DOHH2 (cell line): ENCODE measurements at regions not wholly inside any gene's neighbourhood (a gene's known extent, or its start where the extent isn't known, plus 50 kb on each side); places are given as distances from the start of the nearest gene placed in this dataset.
"Not testable (repeated sequence)": the region's sequence is repeated elsewhere in the genome, so short reads cannot be mapped to it uniquely, and the experiment has no call there.

Source experiments
- H3F3A ChIP-seq: fragments of 200-600 bp; sonication (generic), shearing (Covaris generic); 2 replicates; pipeline ENCODE4 v1.6.0; 2016; ENCODE audit warnings: antibody characterized with exemption, mild to moderate bottlenecking; ENCODE audit not compliant: control insufficient read depth, insufficient read depth
- H3K27ac ChIP-seq: fragments of 200-600 bp; sonication (generic); 2 replicates; pipeline ENCODE4 v1.5.1; 2014; ENCODE audit warnings: low read depth, mild to moderate bottlenecking, low read length, moderate library complexity
- H3K27me3 ChIP-seq: fragments of 200-600 bp; sonication (generic); 2 replicates; pipeline ENCODE4 v1.6.1; 2014; ENCODE audit warnings: mild to moderate bottlenecking, low read length, mixed read lengths; ENCODE audit not compliant: control insufficient read depth
- H3K36me3 ChIP-seq: fragments of 200-600 bp; sonication (generic); 2 replicates; pipeline ENCODE4 v1.6.1; 2014; ENCODE audit warnings: mild to moderate bottlenecking, low read length, moderate library complexity, mixed read lengths; ENCODE audit not compliant: control insufficient read depth
- H3K4me1 ChIP-seq: fragments of 200-600 bp; sonication (generic); 2 replicates; pipeline ENCODE4 v1.6.1; 2014; ENCODE audit warnings: mild to moderate bottlenecking, low read length, mixed read lengths; ENCODE audit not compliant: control insufficient read depth
- H3K4me2 ChIP-seq: fragments of 200-600 bp; sonication (generic); 2 replicates; pipeline ENCODE4 v1.6.0; 2014; ENCODE audit warnings: mild to moderate bottlenecking, low read length, moderate library complexity
- H3K4me3 ChIP-seq: fragments of 200-600 bp; sonication (generic); 2 replicates; pipeline ENCODE4 v1.5.1; 2014; ENCODE audit warnings: mild to moderate bottlenecking, low read length, mixed read lengths
- H3K79me2 ChIP-seq: fragments of 200-600 bp; sonication (generic); 2 replicates; pipeline ENCODE4 v1.6.1; 2014; ENCODE audit warnings: mild to moderate bottlenecking, low read length, mixed read lengths; ENCODE audit not compliant: control insufficient read depth
- H3K9me2 ChIP-seq: fragments of 200-600 bp; sonication (generic); replicated peaks from 2 replicates; pipeline ENCODE4 v1.6.1; 2014; ENCODE audit warnings: mild to moderate bottlenecking, low read length, mixed read lengths; ENCODE audit not compliant: control insufficient read depth
- H3K9me3 ChIP-seq: fragments of 200-600 bp; sonication (generic); 2 replicates; pipeline ENCODE4 v1.6.1; 2014; ENCODE audit warnings: antibody characterized with exemption, low read length, mixed read lengths; ENCODE audit not compliant: control insufficient read depth, insufficient read depth
- H4K20me1 ChIP-seq: fragments of 200-600 bp; sonication (generic); 2 replicates; pipeline ENCODE4 v1.6.0; 2014; ENCODE audit warnings: low read depth, mild to moderate bottlenecking, antibody characterized with exemption, low read length, moderate library complexity; ENCODE audit not compliant: control insufficient read depth, insufficient read depth
- CTCF ChIP-seq: fragments of 200-600 bp; sonication (generic); IDR thresholded peaks from one replicate; pipeline ENCODE4 v1.5.1; 2014; ENCODE audit warnings: antibody characterized with exemption, mild to moderate bottlenecking, low read depth, low read length; ENCODE audit not compliant: poor library complexity, severe bottlenecking
- EZH2phosphoT487 ChIP-seq: fragments of 200-600 bp; sonication (generic); IDR thresholded peaks from 2 replicates; pipeline ENCODE4 v1.6.1; 2017; ENCODE audit warnings: borderline replicate concordance, mild to moderate bottlenecking, antibody characterized with exemption, low read length, moderate library complexity, mixed read lengths

GRCh38 chr13:76289558-76289957 is 596.6 kb downstream of the KCTD12 start:
- H3K27ac ChIP-seq = no peak overlapping the region
- no peaks in the 10 kb centered on the region for H3K4me1 ChIP-seq
- TF ChIP-seq EZH2phosphoT487 (no peak), CTCF (no peak)
- H3K27me3 ChIP-seq = no peaks in the 10 kb centered on the region
- H3F3A ChIP-seq = no peaks in the 10 kb centered on the region
- H3K79me2 ChIP-seq = no peaks in the 10 kb centered on the region
- no peaks in the 10 kb centered on the region for H3K9me2 ChIP-seq
- H3K36me3 ChIP-seq = no peaks in the 10 kb centered on the region
- no peak overlapping the region for H3K4me2 ChIP-seq
- H4K20me1 ChIP-seq = no peaks in the 10 kb centered on the region
- H3K9me3 ChIP-seq = no peaks in the 10 kb centered on the region
- no peak overlapping the region for H3K4me3 ChIP-seq

GRCh38 chr13:76286178-76286577 is 600.0 kb downstream of the KCTD12 start:
- H3K79me2 ChIP-seq = no peaks in the 10 kb centered on the region
- H3K4me2 ChIP-seq = no peak overlapping the region

GRCh38 chr13:76285463-76285862 is 600.7 kb downstream of the KCTD12 start:
- Histone ChIP-seq H3K4me1 (no peaks in the 10 kb centered on the region), H3K27ac (no peak overlapping the region), H3K9me3 (no peaks in the 10 kb centered on the region), H4K20me1 (no peaks in the 10 kb centered on the region), H3K27me3 (no peaks in the 10 kb centered on the region), H3K9me2 (no peaks in the 10 kb centered on the region), H3F3A (no peaks in the 10 kb centered on the region), H3K4me2 (no peak overlapping the region), H3K79me2 (no peaks in the 10 kb centered on the region), H3K36me3 (no peaks in the 10 kb centered on the region), H3K4me3 (no peak overlapping the region)
- no peak for TF ChIP-seq CTCF
- TF ChIP-seq EZH2phosphoT487 = no peak

More at GRCh38 chr13:76286178-76286577, 600.0 kb downstream of the KCTD12 start:
- H3F3A ChIP-seq = no peaks in the 10 kb centered on the region
- H3K4me1 ChIP-seq = no peaks in the 10 kb centered on the region
- H3K27me3 ChIP-seq = no peaks in the 10 kb centered on the region
- no peaks in the 10 kb centered on the region for H4K20me1 ChIP-seq
- H3K9me3 ChIP-seq = no peaks in the 10 kb centered on the region
- no peak overlapping the region for H3K27ac ChIP-seq
- no peaks in the 10 kb centered on the region for H3K36me3 ChIP-seq
- no peak overlapping the region for H3K4me3 ChIP-seq
- TF ChIP-seq CTCF = no peak
- TF ChIP-seq EZH2phosphoT487 = no peak
- no peaks in the 10 kb centered on the region for H3K9me2 ChIP-seq

GRCh38 chr13:76279766-76280165 is 606.4 kb downstream of the KCTD12 start:
- H3K4me3 ChIP-seq, H3K4me2 ChIP-seq, H3K4me1 ChIP-seq: not testable (repeated sequence)

More at GRCh38 chr13:76279766-76280165, 606.4 kb downstream of the KCTD12 start:
- not testable (repeated sequence) for H3K27me3 ChIP-seq, H3F3A ChIP-seq, H3K9me2 ChIP-seq, H3K9me3 ChIP-seq, H3K27ac ChIP-seq, H3K79me2 ChIP-seq, H3K36me3 ChIP-seq, H4K20me1 ChIP-seq
